GM12801 (cell line): ENCODE measurements at regions not wholly inside any gene's neighbourhood (a gene's known extent, or its start where the extent isn't known, plus 50 kb on each side); places are given as distances from the start of the nearest gene placed in this dataset.

ENCODE experiments used
- TF ChIP-seq, protein P1 (sequence below): IDR thresholded peaks from one replicate; pipeline ENCODE4 v1.5.1; 2011; ENCODE audit warnings: control low read depth; ENCODE audit not compliant: insufficient read length; ENCODE audit errors: extremely low read depth

DNA sequence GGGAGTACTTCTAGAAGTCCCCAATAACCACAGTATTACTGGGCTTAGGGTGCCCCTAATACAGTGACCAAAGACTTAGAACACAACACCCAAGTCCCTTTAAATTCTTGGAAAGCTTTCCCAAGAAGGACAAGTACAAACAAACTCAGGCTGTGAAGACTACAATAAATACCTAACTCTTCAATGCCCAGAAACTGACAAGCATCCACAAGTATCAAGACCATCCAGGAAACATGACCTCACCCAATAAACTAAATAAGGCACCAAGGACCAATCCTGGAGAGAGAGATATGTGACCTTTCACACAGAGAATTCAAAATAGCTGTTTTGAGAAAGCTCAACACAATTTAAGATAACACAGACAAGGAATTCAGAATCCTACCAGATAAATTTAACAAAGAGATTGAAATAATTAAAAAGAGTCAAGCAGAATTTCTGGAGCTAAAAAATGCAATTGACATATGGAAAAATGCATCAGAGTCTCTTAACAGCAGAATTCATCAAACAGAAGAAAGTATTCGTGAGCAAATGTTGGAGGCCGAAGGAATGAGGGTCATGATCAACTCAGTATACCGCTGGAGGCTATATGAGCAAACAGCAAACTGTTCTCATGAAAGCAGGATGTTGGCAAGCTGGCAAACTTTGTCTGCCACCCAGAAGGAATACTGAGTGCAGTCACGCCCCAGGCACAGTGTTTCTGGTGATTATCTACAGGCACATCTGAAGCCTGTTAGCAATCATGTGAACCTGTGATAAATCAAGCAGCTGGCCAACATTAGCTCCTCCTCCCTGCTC is 87.0 kb upstream of the NECTIN3 start:
- TF ChIP-seq, protein P1, sequence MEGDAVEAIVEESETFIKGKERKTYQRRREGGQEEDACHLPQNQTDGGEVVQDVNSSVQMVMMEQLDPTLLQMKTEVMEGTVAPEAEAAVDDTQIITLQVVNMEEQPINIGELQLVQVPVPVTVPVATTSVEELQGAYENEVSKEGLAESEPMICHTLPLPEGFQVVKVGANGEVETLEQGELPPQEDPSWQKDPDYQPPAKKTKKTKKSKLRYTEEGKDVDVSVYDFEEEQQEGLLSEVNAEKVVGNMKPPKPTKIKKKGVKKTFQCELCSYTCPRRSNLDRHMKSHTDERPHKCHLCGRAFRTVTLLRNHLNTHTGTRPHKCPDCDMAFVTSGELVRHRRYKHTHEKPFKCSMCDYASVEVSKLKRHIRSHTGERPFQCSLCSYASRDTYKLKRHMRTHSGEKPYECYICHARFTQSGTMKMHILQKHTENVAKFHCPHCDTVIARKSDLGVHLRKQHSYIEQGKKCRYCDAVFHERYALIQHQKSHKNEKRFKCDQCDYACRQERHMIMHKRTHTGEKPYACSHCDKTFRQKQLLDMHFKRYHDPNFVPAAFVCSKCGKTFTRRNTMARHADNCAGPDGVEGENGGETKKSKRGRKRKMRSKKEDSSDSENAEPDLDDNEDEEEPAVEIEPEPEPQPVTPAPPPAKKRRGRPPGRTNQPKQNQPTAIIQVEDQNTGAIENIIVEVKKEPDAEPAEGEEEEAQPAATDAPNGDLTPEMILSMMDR: no peak

DNA sequence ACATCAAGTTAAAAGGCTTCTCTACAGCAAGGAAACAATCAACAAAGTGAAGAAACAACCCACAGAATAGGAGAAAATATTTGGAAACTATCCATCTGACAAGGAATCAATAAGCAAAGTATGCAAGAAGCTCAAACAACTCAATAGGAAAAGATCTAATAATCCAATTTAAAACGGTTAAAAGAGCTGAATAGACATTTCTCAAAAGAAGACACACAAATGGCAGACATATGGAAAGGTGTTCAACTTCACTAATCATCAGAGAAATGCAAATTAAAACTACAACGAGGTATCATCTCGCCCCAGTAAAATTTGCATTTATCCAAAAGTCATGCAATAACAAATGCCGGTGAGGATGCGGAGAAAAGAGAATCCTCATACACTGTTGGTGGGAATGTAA is 82.2 kb upstream of the NECTIN3 start:
- TF ChIP-seq, protein P1: no peak

DNA sequence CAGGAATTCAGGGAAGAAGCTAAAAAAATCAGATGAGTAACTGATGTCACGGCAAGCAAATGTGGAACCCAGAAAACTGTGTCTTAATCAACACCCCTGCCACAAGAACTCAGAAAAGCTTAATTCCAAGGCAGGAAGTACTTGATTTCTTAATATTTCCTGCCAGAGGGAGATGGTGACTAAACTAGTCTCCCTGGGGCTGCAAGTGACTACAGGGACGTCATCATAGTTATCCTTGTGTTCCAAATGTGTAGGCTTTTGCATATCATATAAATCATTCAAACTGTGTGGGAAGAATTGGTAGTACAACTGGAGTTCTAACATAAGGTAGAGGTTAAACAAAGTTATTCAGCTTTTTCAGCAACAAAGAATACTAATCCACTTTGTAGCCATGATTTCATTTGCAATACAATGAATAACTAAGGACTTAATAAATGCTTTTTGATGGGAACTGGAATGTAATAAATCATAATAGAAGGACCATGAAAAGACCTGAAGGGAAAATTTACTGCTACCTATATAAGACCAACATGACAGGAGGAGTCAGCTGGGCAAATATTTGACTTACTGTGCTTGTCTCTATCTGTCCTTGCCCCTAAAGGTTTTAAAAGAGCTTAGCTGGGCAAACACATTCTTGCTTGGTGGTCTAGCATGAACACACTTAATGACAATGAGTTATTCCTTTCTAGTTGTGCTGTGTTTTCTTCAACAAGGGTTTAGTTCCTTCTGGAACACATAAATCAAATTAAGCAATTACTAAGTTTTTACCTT is 76.0 kb upstream of the NECTIN3 start:
- TF ChIP-seq, protein P1: no peak

DNA sequence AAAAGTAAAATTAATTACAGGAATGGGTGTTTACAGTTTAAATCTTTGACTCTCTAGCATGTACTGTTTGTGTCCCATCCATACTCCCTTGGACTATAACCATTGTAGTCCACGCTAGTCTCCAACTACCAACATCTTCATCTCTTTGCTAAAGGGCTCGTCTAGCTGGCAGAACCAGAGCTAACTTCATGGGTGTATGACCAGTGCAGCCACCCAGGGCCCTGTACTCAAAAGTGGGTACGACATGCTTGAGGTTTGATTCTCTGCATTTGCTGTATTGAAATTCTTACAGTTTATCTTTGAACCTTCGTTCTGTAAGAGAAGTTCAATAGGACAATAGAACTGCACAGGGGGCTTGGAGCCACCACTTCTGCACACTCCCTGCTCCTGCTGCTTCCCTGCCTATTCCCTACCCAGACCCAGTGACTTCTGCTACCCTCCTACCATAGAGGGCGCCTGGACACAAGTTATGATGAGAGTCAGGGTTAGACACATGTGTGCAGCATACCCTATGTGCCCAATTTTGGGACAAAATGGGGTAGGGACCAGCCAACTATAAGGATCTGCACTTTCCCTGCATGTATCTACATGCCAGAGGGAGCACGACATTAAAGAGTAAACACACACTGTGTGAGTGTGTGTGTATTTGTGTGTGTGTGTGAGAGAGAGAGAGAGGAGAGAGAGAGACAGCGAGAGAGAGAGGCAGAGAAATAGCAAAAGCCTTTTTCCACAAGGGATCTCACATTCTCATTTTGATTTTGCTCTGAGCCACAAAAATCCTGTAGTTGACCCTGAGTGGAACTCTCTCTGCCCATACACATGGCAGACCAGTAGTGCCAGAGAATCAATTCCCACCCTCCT is 59.0 kb upstream of the NECTIN3 start:
- TF ChIP-seq, protein P1: no peak
